ENCODE measurements at regions not wholly inside any gene's neighbourhood (a gene's known extent, or its start where the extent isn't known, plus 50 kb on each side); places are given as distances from the start of the nearest gene placed in this dataset.

DNA sequence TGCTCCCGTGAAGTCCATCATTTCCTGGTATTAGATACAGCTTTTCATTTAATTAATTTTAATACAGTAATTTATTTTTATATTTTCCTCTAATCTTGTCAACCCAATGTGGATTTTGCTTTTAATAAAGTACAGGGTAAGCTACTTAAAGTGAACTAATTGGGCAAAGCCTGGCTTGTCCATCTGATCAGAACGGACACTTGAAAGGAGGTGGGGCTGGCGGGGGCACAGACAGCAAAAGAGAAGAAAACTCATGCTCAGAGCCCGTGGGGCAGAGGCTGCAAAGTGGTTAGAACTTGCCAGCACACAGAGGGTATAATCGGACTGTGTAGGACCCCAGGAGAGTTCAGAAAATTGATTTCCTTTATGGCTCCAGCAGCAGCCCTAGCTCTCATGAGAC lies 443.1 kb upstream of the MDFIC2 start:
- H3K4me2 ChIP-seq: no peak overlapping the region
- DNase-seq (ENCODE audit: low read depth in 1 of 2, low spot score in 1 of 2) (no peak), FAIRE-seq (no peak), ATAC-seq (no peak)
- no peak for TF ChIP-seq BHLHE40 (IDR thresholded peaks at IDR 0.05; ENCODE audit: low read depth, low read length)
- TF ChIP-seq, protein P1, sequence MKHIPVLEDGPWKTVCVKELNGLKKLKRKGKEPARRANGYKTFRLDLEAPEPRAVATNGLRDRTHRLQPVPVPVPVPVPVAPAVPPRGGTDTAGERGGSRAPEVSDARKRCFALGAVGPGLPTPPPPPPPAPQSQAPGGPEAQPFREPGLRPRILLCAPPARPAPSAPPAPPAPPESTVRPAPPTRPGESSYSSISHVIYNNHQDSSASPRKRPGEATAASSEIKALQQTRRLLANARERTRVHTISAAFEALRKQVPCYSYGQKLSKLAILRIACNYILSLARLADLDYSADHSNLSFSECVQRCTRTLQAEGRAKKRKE (CRISPR knock-in tag; IDR thresholded peaks at IDR 0.05; ENCODE audit: low read depth): no peak
- H3K9me3 ChIP-seq: no peaks in the 10 kb centered on the region
- no peaks in the 10 kb centered on the region for H3K4me1 ChIP-seq
- POLR2A ChIA-PET: no interaction called here
- CTCF ChIA-PET: no interaction called here
- H3K27ac ChIP-seq: no peak overlapping the region
- no peak overlapping the region for H3K4me3 ChIP-seq
- WGBS (ENCODE audit: missing lambda C conversion rate): 44% methylated on average over 5 of the region's 5 CpGs

DNA sequence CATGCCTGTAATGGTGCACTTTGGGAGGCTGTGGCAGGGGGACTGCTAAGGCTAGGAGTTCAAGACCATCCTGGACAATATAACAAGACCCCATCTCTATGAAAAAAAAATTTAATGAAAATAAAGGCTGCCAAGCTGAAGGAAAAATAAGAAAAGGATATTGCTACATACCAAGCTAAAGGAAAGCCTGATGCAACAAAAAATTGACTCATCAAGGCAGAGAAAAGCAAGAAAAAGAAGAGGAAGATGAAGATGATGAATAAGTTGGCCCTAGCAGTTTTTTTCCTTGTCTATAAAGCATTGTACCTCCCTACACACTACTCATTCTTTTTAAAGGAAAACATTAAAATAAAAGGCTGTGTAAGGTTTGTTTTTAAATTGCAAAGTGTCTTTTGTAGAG lies 441.9 kb upstream of the MDFIC2 start:
- FAIRE-seq: no peak
- no peaks in the 10 kb centered on the region for H3K4me1 ChIP-seq
- POLR2A ChIA-PET: no interaction called here
- no peak for ATAC-seq
- no peaks in the 10 kb centered on the region for H3K9me3 ChIP-seq
- CTCF ChIA-PET: interaction anchor here (0.7 kb wide), 1 partner anchor 12 kb away, joined by 3 read pairs; no protein-coding TSS in a partner anchor
- no peak overlapping the region for H3K27ac ChIP-seq
- H3K4me2 ChIP-seq: no peak overlapping the region
- DNase-seq (ENCODE audit: low read depth in 1 of 2, low spot score in 1 of 2): no peak
- no peak overlapping the region for H3K4me3 ChIP-seq
- TF ChIP-seq, protein P2, sequence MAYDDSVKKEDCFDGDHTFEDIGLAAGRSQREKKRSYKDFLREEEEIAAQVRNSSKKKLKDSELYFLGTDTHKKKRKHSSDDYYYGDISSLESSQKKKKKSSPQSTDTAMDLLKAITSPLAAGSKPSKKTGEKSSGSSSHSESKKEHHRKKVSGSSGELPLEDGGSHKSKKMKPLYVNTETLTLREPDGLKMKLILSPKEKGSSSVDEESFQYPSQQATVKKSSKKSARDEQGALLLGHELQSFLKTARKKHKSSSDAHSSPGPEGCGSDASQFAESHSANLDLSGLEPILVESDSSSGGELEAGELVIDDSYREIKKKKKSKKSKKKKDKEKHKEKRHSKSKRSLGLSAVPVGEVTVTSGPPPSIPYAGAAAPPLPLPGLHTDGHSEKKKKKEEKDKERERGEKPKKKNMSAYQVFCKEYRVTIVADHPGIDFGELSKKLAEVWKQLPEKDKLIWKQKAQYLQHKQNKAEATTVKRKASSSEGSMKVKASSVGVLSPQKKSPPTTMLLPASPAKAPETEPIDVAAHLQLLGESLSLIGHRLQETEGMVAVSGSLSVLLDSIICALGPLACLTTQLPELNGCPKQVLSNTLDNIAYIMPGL (CRISPR knock-in tag; IDR thresholded peaks at IDR 0.05; ENCODE audit: borderline replicate concordance): no peak
- TF ChIP-seq, protein P3, sequence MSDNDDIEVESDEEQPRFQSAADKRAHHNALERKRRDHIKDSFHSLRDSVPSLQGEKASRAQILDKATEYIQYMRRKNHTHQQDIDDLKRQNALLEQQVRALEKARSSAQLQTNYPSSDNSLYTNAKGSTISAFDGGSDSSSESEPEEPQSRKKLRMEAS (IDR thresholded peaks at IDR 0.05): no peak
- no peak for TF ChIP-seq CBX8 (IDR thresholded peaks at IDR 0.05)
- TF ChIP-seq, protein P4, sequence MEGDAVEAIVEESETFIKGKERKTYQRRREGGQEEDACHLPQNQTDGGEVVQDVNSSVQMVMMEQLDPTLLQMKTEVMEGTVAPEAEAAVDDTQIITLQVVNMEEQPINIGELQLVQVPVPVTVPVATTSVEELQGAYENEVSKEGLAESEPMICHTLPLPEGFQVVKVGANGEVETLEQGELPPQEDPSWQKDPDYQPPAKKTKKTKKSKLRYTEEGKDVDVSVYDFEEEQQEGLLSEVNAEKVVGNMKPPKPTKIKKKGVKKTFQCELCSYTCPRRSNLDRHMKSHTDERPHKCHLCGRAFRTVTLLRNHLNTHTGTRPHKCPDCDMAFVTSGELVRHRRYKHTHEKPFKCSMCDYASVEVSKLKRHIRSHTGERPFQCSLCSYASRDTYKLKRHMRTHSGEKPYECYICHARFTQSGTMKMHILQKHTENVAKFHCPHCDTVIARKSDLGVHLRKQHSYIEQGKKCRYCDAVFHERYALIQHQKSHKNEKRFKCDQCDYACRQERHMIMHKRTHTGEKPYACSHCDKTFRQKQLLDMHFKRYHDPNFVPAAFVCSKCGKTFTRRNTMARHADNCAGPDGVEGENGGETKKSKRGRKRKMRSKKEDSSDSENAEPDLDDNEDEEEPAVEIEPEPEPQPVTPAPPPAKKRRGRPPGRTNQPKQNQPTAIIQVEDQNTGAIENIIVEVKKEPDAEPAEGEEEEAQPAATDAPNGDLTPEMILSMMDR (IDR thresholded peaks at IDR 0.05): no peak
- TF ChIP-seq CHD2 (IDR thresholded peaks at IDR 0.05; ENCODE audit: low read length, partially characterized antibody): no peak
- TF ChIP-seq NPAS2 (CRISPR knock-in tag; IDR thresholded peaks at IDR 0.05; ENCODE audit: borderline replicate concordance): no peak
- TF ChIP-seq ZSCAN20 (CRISPR knock-in tag; IDR thresholded peaks at IDR 0.05): no peak
- TF ChIP-seq JUNB (IDR thresholded peaks at IDR 0.05): no peak

DNA sequence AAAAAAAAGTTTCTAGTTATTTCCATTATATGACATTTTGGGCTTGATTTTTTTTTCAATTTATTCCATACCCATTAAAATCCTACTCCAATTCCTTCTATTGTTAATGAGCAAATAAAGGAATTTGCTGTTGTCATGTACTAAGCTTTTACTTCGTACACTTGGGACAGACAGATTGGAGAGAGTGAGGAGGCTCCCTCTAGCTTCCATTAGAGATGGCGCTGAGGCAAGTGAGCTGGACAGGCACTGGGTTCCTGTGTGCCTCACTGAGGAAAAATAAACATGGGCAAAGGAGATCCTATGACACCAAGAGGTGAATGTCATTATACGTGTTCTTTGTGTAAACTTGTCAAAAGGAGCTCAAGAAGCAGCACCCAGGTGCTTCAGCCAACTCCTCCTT lies 441.1 kb upstream of the MDFIC2 start:
- Histone ChIP-seq H3K27ac (no peak overlapping the region), H3K4me3 (no peak overlapping the region), H3K4me2 (no peak overlapping the region), H3K4me1 (no peaks in the 10 kb centered on the region), H3K9me3 (no peaks in the 10 kb centered on the region)
- POLR2A ChIA-PET: interaction anchor here (0.7 kb wide), 1 partner anchor 58 kb away, joined by 5 read pairs; no protein-coding TSS in a partner anchor
- DNase-seq (ENCODE audit: low read depth in 1 of 2, low spot score in 1 of 2): peak in 1 of 2 experiments; percentile 18
- FAIRE-seq: no peak
- CTCF ChIA-PET: interaction anchor here (0.7 to 1.5 kb wide), 3 partner anchors 8 to 37 kb away, joined by 3 to 4 read pairs (median 3); no protein-coding TSS in a partner anchor
- TF ChIP-seq NFE2L2 (conservative IDR thresholded peaks at IDR 0.05; ENCODE audit: low read length): no peak
- TF ChIP-seq, protein P4 (IDR thresholded peaks at IDR 0.05): 0 out of 3 replicates have a peak, but pooled peaks have one; percentile 8
- WGBS (ENCODE audit: missing lambda C conversion rate): 31% methylated on average over 3 of the region's 3 CpGs
- ATAC-seq: 0 out of 6 replicates have a peak, but pooled peaks have one; percentile 43 to 46

DNA sequence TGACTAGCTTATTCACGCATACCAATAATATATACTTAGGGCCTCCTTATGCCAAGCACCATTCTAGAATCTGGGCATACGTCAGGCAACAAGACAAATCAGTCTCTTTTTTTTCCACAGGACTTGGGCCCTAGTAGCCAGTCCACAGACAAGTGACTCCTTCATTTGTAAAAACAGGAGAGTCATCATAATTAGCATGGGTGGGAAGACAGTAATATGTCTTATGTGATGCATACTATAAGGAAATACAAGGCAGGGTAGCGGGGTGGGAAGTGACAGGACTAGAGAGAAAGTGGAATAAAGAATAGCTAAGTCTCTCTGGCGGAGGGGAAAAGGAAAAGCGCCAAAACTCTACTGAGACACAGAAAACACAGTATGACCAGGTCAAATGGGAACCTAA lies 439.6 kb upstream of the MDFIC2 start:
- no peak for DNase-seq (ENCODE audit: low read depth in 1 of 2, low spot score in 1 of 2)
- H3K9me3 ChIP-seq: no peaks in the 10 kb centered on the region
- WGBS (ENCODE audit: missing lambda C conversion rate): 76% methylated on average over 5 of the region's 5 CpGs
- no peak overlapping the region for H3K4me2 ChIP-seq
- FAIRE-seq: no peak
- no peak overlapping the region for H3K27ac ChIP-seq
- TF ChIP-seq FOXS1 (CRISPR knock-in tag; IDR thresholded peaks at IDR 0.05): no peak
- H3K4me3 ChIP-seq: no peak overlapping the region
- no peak for ATAC-seq
- CTCF ChIA-PET: interaction anchor here (0.9 to 1.5 kb wide), 2 partner anchors 8 to 9 kb away, joined by 4 read pairs; no protein-coding TSS in a partner anchor
- no peaks in the 10 kb centered on the region for H3K4me1 ChIP-seq
- POLR2A ChIA-PET: no interaction called here

All from A549 (cell line).